ENCODE measurements at regions not wholly inside any gene's neighbourhood (a gene's known extent, or its start where the extent isn't known, plus 50 kb on each side); places are given as distances from the start of the nearest gene placed in this dataset.

DNA sequence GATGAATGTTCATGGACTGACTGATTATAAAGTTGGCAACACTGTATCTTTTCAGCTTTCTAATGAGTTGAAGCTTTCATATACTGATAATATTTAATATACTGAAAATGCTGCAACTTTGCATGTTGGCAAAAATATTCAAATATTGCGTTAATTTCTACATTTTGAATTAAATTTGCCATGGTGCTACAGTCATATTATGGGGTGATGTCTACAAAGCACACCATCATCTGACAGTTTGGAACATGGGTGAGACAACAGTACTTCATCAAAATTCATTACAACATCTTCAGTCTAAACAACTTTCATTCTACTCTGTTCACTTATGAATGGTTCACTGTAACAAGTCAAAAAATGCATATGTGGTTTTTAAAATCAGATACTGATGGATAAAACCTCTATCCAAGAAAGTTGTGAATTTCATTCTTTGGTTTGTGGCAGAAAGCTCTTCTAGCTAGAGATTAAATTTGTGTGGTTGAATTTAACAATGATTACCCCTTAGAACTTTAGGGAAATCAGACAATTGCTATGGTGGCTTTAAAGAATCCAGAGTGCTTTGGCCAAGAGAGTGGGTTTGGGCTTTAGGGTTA is 136.4 kb downstream of the TMEM26 start:
- H3K4me2 ChIP-seq (ENCODE audit: low read length), result no peak overlapping the region
- H3K9me2 ChIP-seq (ENCODE audit: insufficient read depth, low read length), result no peaks in the 10 kb centered on the region
- no peaks in the 10 kb centered on the region for H3K4me1 ChIP-seq (ENCODE audit: insufficient read depth, low read length, poor library complexity, severe bottlenecking)
- ChIA-PET CTCF (ENCODE audit: unreplicated experiment) (no interaction called here), POLR2A (interaction anchor here (0.7 kb wide), 1 partner anchor 164 kb away, joined by 3 read pairs; no protein-coding TSS in a partner anchor)
- intact Hi-C loops (cut with micrococcal nuclease; ENCODE audit: unreplicated experiment), result no loop called here
- no peaks in the 10 kb centered on the region for H3K79me2 ChIP-seq (ENCODE audit: insufficient read depth, low read depth, low read length)
- no peak for DNase-seq (ENCODE audit: low spot score)
- TF ChIP-seq EZH2phosphoT487 (IDR thresholded peaks at IDR 0.05; ENCODE audit: borderline replicate concordance, low read depth, low read length), result no peak
- TF ChIP-seq, protein P1, sequence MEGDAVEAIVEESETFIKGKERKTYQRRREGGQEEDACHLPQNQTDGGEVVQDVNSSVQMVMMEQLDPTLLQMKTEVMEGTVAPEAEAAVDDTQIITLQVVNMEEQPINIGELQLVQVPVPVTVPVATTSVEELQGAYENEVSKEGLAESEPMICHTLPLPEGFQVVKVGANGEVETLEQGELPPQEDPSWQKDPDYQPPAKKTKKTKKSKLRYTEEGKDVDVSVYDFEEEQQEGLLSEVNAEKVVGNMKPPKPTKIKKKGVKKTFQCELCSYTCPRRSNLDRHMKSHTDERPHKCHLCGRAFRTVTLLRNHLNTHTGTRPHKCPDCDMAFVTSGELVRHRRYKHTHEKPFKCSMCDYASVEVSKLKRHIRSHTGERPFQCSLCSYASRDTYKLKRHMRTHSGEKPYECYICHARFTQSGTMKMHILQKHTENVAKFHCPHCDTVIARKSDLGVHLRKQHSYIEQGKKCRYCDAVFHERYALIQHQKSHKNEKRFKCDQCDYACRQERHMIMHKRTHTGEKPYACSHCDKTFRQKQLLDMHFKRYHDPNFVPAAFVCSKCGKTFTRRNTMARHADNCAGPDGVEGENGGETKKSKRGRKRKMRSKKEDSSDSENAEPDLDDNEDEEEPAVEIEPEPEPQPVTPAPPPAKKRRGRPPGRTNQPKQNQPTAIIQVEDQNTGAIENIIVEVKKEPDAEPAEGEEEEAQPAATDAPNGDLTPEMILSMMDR (conservative IDR thresholded peaks at IDR 0.05; ENCODE audit: low read length), result no peak
- H3K9me3 ChIP-seq (ENCODE audit: low read length), result no peaks in the 10 kb centered on the region
- H3K27ac ChIP-seq (ENCODE audit: low read depth, low read length, poor library complexity, severe bottlenecking), result no peak overlapping the region
- no peak overlapping the region for H3K4me3 ChIP-seq (ENCODE audit: low read depth, low read length, poor library complexity, severe bottlenecking)
- H2AFZ ChIP-seq (ENCODE audit: low read length), result no peak overlapping the region
- H4K20me1 ChIP-seq (ENCODE audit: insufficient read depth, low read length), result no peaks in the 10 kb centered on the region
- BruUV-seq (replicated peaks), result no TSS peak
- H3K36me3 ChIP-seq (ENCODE audit: insufficient read depth, low read length), result no peaks in the 10 kb centered on the region

DNA sequence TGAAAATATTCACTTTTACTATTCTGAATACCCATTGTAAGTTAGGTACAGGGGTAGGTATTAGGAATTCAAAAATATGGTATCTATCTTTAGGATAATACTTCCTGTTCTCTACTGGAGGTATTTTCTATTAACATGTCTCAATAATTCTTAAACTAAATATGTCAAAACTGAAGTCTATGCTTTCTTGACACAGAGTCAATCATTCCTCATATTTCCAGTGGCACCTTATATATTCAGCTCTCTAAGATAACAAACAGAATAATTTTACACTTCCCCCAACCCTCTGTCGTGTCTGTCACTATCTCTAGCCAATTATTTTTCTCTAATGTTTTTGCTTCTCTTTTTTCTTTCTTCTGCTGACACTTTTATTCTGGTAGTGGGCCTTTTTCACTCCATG is 138.9 kb downstream of the TMEM26 start:
- intact Hi-C loops (cut with micrococcal nuclease; ENCODE audit: unreplicated experiment), result no loop called here
- no peak for TF ChIP-seq EZH2phosphoT487 (IDR thresholded peaks at IDR 0.05; ENCODE audit: borderline replicate concordance, low read depth, low read length)
- TF ChIP-seq, protein P1 (conservative IDR thresholded peaks at IDR 0.05; ENCODE audit: low read length), result no peak
- Histone ChIP-seq H3K4me2 (ENCODE audit: low read length) (no peak overlapping the region), H3K27ac (ENCODE audit: low read depth, low read length, poor library complexity, severe bottlenecking) (no peak overlapping the region), H3K4me1 (ENCODE audit: insufficient read depth, low read length, poor library complexity, severe bottlenecking) (no peaks in the 10 kb centered on the region), H3K79me2 (ENCODE audit: insufficient read depth, low read depth, low read length) (no peaks in the 10 kb centered on the region), H4K20me1 (ENCODE audit: insufficient read depth, low read length) (no peaks in the 10 kb centered on the region), H3K9me3 (ENCODE audit: low read length) (no peaks in the 10 kb centered on the region), H3K4me3 (ENCODE audit: low read depth, low read length, poor library complexity, severe bottlenecking) (no peak overlapping the region), H3K36me3 (ENCODE audit: insufficient read depth, low read length) (no peaks in the 10 kb centered on the region), H3K9me2 (ENCODE audit: insufficient read depth, low read length) (no peaks in the 10 kb centered on the region), H2AFZ (ENCODE audit: low read length) (no peak overlapping the region)
- POLR2A ChIA-PET, result no interaction called here
- no TSS peak for BruUV-seq (replicated peaks)
- no peak for DNase-seq (ENCODE audit: low spot score)
- CTCF ChIA-PET (ENCODE audit: unreplicated experiment), result no interaction called here

DNA sequence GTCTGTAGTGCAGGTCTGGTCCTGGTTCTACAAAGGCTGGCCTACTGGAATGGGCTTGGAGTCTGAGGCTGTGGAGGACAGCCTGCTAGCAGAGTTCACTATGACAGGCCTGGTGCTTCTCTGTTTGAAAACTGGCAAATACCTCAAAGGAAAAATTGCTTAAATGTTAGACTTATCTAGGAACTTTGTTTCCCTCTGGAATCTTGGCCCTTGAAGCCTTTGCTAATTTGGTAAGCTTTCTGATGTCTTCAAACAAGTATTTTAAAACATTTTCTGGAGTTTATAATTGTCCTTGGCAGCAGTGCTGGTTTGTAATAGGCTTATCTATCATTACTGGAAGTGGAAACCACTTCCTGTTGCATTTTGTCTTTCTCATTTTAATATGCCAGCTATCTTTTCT is 139.7 kb downstream of the TMEM26 start:
- H3K36me3 ChIP-seq (ENCODE audit: insufficient read depth, low read length), result no peaks in the 10 kb centered on the region
- no peak overlapping the region for H2AFZ ChIP-seq (ENCODE audit: low read length)
- no peaks in the 10 kb centered on the region for H3K79me2 ChIP-seq (ENCODE audit: insufficient read depth, low read depth, low read length)
- no peak overlapping the region for H3K4me2 ChIP-seq (ENCODE audit: low read length)
- H3K27ac ChIP-seq (ENCODE audit: low read depth, low read length, poor library complexity, severe bottlenecking), result no peak overlapping the region
- no peaks in the 10 kb centered on the region for H3K9me2 ChIP-seq (ENCODE audit: insufficient read depth, low read length)
- no peak overlapping the region for H3K4me3 ChIP-seq (ENCODE audit: low read depth, low read length, poor library complexity, severe bottlenecking)
- no peaks in the 10 kb centered on the region for H4K20me1 ChIP-seq (ENCODE audit: insufficient read depth, low read length)
- no peaks in the 10 kb centered on the region for H3K9me3 ChIP-seq (ENCODE audit: low read length)
- no peak for TF ChIP-seq EZH2phosphoT487 (IDR thresholded peaks at IDR 0.05; ENCODE audit: borderline replicate concordance, low read depth, low read length)
- TF ChIP-seq, protein P1 (conservative IDR thresholded peaks at IDR 0.05; ENCODE audit: low read length), result no peak
- intact Hi-C loops (cut with micrococcal nuclease; ENCODE audit: unreplicated experiment), result no loop called here
- ChIA-PET CTCF (ENCODE audit: unreplicated experiment) (no interaction called here), POLR2A (interaction anchor here (0.6 kb wide), 1 partner anchor 389 kb away, joined by 3 read pairs; no protein-coding TSS in a partner anchor)
- no peak for DNase-seq (ENCODE audit: low spot score)
- H3K4me1 ChIP-seq (ENCODE audit: insufficient read depth, low read length, poor library complexity, severe bottlenecking), result no peaks in the 10 kb centered on the region
- no TSS peak for BruUV-seq (replicated peaks)

Measured in OCI-LY7 (cell line).